Dendritic cell treated with granulocyte-macrophage colony-stimulating factor and Interleukin-4, amounts not matched to agents 40 ng/mL and 50 ng/mL, for 4 days (primary cell): ENCODE measurements at regions not wholly inside any gene's neighbourhood (a gene's known extent, or its start where the extent isn't known, plus 50 kb on each side); places are given as distances from the start of the nearest gene placed in this dataset.
A peak's percentile ranks its signal among the peaks of the same experiment; 100 is the strongest.

Experiments
- H3K27ac Mint-ChIP-seq: one replicate; pipeline ENCODE4 v1.8.0; 2022; ENCODE audit warnings: mild to moderate bottlenecking, mixed read lengths
- H3K27me3 Mint-ChIP-seq: one replicate; pipeline ENCODE4 v1.8.0; 2022; ENCODE audit warnings: mild to moderate bottlenecking, mixed read lengths
- H3K36me3 Mint-ChIP-seq: one replicate; pipeline ENCODE4 v1.8.0; 2022; ENCODE audit warnings: low read depth, mixed read lengths
- H3K4me1 Mint-ChIP-seq: one replicate; pipeline ENCODE4 v1.8.0; 2022; ENCODE audit warnings: low read depth, mixed read lengths
- H3K4me3 Mint-ChIP-seq: one replicate; pipeline ENCODE4 v1.8.0; 2022; ENCODE audit warnings: mild to moderate bottlenecking, moderate library complexity, mixed read lengths
- H3K9me3 Mint-ChIP-seq: one replicate; pipeline ENCODE4 v1.8.0; 2022; ENCODE audit warnings: mixed read lengths
- intact Hi-C: fragments of 100-400 bp; cut with micrococcal nuclease; formaldehyde crosslinking; loops from one replicate; pipeline ENCODE4 v1.15.0; 2022

DNA sequence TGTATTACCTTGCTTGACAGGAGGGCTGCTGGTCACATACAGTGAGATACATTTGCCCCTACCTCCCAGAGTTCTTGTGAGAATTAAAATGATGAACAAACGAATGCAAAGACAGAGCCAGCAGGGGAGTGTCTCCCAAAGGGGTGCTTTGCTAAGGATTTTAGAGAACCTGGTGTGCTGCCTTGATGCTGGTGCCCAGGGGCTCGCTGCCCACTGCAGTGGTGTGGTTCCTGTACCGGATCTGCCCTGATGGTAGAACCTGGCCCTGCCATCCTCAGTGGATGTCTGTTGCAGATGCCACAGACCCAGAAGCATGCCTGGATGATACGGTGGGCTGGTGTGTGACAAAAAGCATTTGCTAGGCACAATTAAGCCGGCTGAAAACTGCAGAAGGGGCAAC is 414.8 kb upstream of the HS6ST1 start:
- intact Hi-C loops: loop anchor here (10.0 kb wide), 1 partner anchor 409 kb away; no protein-coding TSS in a partner anchor
- no peak overlapping the region for H3K4me3 Mint-ChIP-seq
- no peaks in the 10 kb centered on the region for H3K36me3 Mint-ChIP-seq
- H3K4me1 Mint-ChIP-seq: peaks cover 44% of the 10 kb centered on the region
- peaks cover 8% of the 10 kb centered on the region for H3K9me3 Mint-ChIP-seq
- peaks cover 15% of the 10 kb centered on the region for H3K27me3 Mint-ChIP-seq
- H3K27ac Mint-ChIP-seq: no peak overlapping the region

DNA sequence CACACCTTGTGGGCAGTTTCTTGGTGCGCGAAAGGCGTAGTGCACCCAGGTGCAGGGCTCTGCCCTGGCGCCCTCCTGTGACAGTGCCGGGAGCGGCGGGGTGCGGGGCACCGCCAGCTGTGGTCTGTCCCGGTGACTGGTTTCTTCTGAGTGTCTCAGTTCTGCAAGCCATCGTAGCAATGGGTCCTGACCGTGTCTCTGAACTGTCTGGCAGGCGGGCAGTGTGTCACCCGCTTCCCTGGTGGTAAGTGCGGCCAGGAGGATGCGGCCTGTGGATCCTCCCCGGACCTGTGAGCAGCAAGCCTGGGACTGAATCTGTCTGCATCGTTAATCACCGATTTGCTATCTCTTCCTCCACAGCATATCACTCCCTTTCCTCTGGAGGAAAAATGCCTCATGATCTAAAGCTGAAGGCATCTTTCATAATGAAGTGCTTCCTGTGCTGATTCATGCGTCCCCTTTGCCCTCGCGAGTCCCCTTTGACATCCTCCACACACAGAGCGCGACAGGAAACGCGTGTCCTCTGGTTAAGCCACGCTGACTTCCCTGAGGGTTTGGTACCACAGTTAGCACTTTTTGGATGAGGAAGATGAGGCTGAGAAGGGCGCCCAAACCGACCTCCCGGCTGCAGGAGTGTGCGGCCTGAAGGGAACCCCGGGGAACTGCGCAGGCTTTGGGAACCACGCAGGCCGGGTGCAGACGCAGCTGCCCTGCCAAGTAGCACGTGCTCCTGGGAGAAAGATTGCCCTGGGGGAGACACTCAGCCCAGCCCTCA is 416.0 kb upstream of the HS6ST1 start:
- intact Hi-C loops: loop anchor here (10.0 kb wide), 1 partner anchor 410 kb away; no protein-coding TSS in a partner anchor
- peak overlapping the region; percentile 27 for H3K4me3 Mint-ChIP-seq

GRCh38 chr2:128735296-128735960 is 416.8 kb upstream of the HS6ST1 start:
- no peaks in the 10 kb centered on the region for H3K36me3 Mint-ChIP-seq
- H3K4me3 Mint-ChIP-seq: no peak overlapping the region
- intact Hi-C loops: loop anchor here (10.0 kb wide), 1 partner anchor 411 kb away; no protein-coding TSS in a partner anchor
- H3K27me3 Mint-ChIP-seq: peaks cover 15% of the 10 kb centered on the region
- no peaks in the 10 kb centered on the region for H3K9me3 Mint-ChIP-seq
- peaks cover 44% of the 10 kb centered on the region for H3K4me1 Mint-ChIP-seq
- H3K27ac Mint-ChIP-seq: peak overlapping the region; percentile 36

More for the DNA sequence above, 416.0 kb upstream of the HS6ST1 start:
- peaks cover 15% of the 10 kb centered on the region for H3K27me3 Mint-ChIP-seq
- H3K36me3 Mint-ChIP-seq: no peaks in the 10 kb centered on the region
- peak overlapping the region; percentile 36 for H3K27ac Mint-ChIP-seq
- peaks cover 44% of the 10 kb centered on the region for H3K4me1 Mint-ChIP-seq
- no peaks in the 10 kb centered on the region for H3K9me3 Mint-ChIP-seq

GRCh38 chr2:128736046-128736688 is 417.5 kb upstream of the HS6ST1 start:
- Mint-ChIP-seq H3K36me3 (no peaks in the 10 kb centered on the region), H3K4me1 (peaks cover 44% of the 10 kb centered on the region), H3K27ac (peak overlapping the region; percentile 62), H3K9me3 (no peaks in the 10 kb centered on the region), H3K4me3 (peak overlapping the region; percentile 74), H3K27me3 (peaks cover 15% of the 10 kb centered on the region)
- intact Hi-C loops: loop anchor here (1.0 to 10.0 kb wide), 2 partner anchors 411 to 1113 kb away; no protein-coding TSS in a partner anchor

DNA sequence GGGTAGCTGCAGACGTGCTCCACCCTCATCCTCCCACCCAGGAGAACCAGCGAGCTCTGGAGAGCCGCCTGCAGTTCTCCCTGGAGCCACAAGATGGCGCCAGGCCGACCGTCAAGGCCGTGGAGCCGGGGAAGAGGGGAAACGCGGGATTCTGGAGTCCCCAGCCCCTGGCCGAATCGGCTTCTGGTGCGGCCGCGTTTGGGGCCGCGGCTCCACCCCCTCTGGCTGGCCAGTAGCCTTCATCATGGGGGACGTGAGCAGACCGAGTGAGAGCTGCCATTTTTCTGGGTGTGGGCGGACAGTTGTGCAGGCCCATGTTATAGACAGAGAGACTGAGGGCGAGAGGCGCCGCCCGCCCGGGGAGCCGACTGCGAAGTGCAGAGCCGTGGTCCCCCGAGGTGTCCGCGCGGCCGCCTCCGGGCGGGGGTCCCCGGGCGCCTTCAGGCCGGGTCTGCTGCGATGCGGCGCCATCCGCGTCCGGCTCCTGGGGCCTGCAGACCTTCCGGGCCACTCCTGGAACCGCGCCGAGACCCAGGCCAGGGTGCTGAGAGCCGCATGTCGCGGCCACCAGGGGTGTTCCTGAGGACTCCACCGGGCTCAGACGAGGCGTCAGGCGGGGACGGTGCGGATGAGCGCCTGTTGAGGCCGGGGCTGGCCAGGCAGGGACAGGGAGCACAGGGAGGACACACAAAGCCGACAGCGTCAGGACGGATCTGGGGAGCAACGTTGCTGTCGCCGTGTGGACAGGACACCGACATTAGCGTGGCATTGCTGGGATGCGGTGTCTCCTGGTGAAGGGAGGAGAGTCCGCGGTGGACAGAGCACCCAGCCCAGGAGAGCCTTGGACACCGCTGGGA is 418.2 kb upstream of the HS6ST1 start:
- intact Hi-C loops: loop anchor here (1.0 to 10.0 kb wide), 2 partner anchors 412 to 1112 kb away; no protein-coding TSS in a partner anchor
- Mint-ChIP-seq H3K36me3 (no peaks in the 10 kb centered on the region), H3K4me1 (peaks cover 44% of the 10 kb centered on the region), H3K27me3 (peaks cover 17% of the 10 kb centered on the region), H3K27ac (peak overlapping the region; percentile 62), H3K9me3 (no peaks in the 10 kb centered on the region), H3K4me3 (peak overlapping the region; percentile 74)

DNA sequence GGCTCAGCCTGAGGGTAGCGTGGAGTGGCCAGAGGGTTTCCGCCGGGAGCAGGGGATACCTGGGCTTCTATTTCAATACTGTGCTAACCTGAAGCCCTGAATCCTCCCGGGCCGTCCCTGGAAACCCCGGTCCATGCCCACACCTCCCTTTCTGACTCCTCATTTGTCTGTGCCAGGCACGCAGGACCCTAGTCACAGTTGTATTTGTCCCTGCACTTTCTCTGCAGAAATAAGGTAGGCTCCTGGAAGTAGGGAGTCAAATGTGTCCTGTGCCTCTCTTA is 418.8 kb upstream of the HS6ST1 start:
- Mint-ChIP-seq H3K27me3 (peaks cover 17% of the 10 kb centered on the region), H3K27ac (no peak overlapping the region), H3K4me3 (no peak overlapping the region), H3K9me3 (no peaks in the 10 kb centered on the region), H3K36me3 (no peaks in the 10 kb centered on the region), H3K4me1 (peaks cover 42% of the 10 kb centered on the region)
- intact Hi-C loops: loop anchor here (10.0 kb wide), 1 partner anchor 413 kb away; no protein-coding TSS in a partner anchor

DNA sequence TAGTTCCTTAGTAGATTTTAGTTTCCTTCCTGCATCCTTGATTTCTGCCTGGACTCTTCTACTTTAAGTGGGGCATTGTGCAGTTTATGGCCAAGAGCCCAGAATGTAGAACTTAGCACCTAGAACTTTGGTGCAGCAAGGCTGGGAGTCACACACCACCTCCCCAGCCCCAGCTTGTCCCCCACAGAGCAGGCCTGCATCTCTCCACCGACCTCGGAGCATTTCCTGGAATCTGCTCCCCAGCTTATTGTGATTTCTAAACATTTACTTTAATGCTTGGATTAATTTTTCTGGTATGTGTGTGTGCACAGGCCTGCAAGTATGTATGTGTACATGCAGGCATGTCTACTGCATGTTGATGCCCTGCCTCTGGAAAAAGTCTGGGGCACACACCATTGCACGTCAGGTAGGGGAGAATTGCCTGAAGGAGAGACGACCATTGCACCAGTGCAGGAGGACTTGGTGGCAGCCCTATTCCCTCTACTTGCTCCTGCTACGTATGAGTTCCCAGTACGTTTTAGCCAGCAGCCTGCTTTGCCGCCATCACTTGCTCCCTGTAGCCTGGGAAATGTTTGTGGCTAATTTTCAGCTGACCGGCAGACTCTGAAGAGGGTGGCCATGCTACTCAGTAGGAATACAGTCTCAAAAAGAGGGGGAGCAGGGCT is 419.9 kb upstream of the HS6ST1 start:
- no peaks in the 10 kb centered on the region for H3K9me3 Mint-ChIP-seq
- no peak overlapping the region for H3K27ac Mint-ChIP-seq
- H3K27me3 Mint-ChIP-seq: peaks cover 17% of the 10 kb centered on the region
- intact Hi-C loops: loop anchor here (10.0 kb wide), 1 partner anchor 414 kb away; no protein-coding TSS in a partner anchor
- no peak overlapping the region for H3K4me3 Mint-ChIP-seq
- H3K36me3 Mint-ChIP-seq: no peaks in the 10 kb centered on the region
- peaks cover 31% of the 10 kb centered on the region for H3K4me1 Mint-ChIP-seq

- no peak overlapping the region for H3K4me3 Mint-ChIP-seq
- intact Hi-C loops: no loop called here
- no peak overlapping the region for H3K27ac Mint-ChIP-seq
- peaks cover 4% of the 10 kb centered on the region for H3K27me3 Mint-ChIP-seq
- H3K4me1 Mint-ChIP-seq: no peaks in the 10 kb centered on the region
- H3K36me3 Mint-ChIP-seq: no peaks in the 10 kb centered on the region
- no peaks in the 10 kb centered on the region for H3K9me3 Mint-ChIP-seq
These were observed 423.8 kb upstream of the HS6ST1 start for GRCh38 chr2:128742467-128742866.

- Mint-ChIP-seq H3K27me3 (peaks cover 2% of the 10 kb centered on the region), H3K36me3 (no peaks in the 10 kb centered on the region), H3K27ac (no peak overlapping the region), H3K4me1 (no peaks in the 10 kb centered on the region), H3K4me3 (no peak overlapping the region), H3K9me3 (no peaks in the 10 kb centered on the region)
- intact Hi-C loops: no loop called here
These were observed 427.3 kb upstream of the HS6ST1 start for GRCh38 chr2:128745946-128746345.

- Mint-ChIP-seq H3K27me3 (peaks cover 2% of the 10 kb centered on the region), H3K4me3 (no peak overlapping the region), H3K27ac (no peak overlapping the region), H3K4me1 (no peaks in the 10 kb centered on the region), H3K9me3 (no peaks in the 10 kb centered on the region), H3K36me3 (no peaks in the 10 kb centered on the region)
- intact Hi-C loops: no loop called here
These were observed 427.7 kb upstream of the HS6ST1 start for GRCh38 chr2:128746356-128746755.

DNA sequence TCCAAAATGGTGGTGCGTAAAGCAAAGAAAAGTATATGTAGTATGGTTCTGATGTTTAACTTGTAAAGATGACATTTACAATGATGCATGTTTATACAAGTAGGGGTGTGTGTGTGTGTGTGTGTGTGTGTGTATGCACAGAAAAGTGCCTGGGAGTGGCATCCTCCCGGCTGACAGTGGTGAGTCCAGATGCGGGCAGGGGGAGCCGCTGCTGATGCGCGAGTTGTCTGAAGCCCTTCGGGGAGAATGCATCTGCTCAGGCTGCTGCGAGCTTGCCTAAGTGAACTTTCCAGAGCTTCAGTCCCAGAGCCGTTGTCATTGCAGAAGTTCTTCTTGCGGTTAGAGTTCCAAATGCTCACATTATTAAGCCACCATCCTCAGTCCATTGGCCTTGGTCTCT is 429.7 kb upstream of the HS6ST1 start:
- H3K9me3 Mint-ChIP-seq: no peaks in the 10 kb centered on the region

DNA sequence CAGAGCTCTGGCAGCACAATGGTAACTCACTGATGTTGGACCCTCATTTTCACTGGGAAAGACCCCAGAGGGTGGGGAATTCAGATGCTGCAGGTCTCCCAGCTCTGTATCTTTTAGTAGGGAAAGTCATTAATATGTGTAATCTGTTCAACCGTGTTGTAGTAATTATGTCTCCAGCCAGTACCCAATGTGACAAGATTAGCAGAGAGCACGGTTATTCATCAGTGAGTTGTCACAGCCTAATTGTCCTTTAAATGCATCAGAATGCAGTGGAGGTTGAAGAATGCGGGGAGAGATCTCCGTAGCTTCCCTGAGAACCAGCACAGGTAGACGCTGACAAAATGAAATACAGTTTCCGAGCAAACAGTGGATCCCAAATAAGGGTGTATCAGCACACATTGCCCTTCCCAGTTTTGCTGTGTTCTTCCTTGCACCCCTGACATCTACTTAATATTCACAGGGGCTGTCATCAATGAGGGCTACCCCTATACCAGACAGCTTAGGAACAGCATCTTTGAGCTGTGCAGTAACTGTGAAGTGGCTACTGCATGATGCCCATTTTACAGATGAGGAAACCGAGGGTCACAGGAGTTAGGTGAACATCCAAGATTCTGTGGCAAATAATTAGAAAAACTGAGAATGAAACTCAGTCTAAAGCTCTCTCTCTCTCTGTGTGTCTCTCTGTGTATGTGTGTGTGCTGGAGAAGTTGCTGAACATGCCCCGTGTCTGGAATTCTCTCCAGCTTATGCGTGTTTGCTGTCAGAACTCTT is 430.4 kb upstream of the HS6ST1 start:
- intact Hi-C loops: no loop called here
- Mint-ChIP-seq H3K27ac (no peak overlapping the region), H3K4me3 (no peak overlapping the region), H3K4me1 (peaks cover 16% of the 10 kb centered on the region), H3K36me3 (no peaks in the 10 kb centered on the region), H3K27me3 (peaks cover 6% of the 10 kb centered on the region), H3K9me3 (no peaks in the 10 kb centered on the region)

More for the DNA sequence above, 429.7 kb upstream of the HS6ST1 start:
- H3K4me1 Mint-ChIP-seq: peaks cover 11% of the 10 kb centered on the region
- H3K27ac Mint-ChIP-seq: no peak overlapping the region
- no peak overlapping the region for H3K4me3 Mint-ChIP-seq
- intact Hi-C loops: no loop called here
- H3K27me3 Mint-ChIP-seq: peaks cover 6% of the 10 kb centered on the region
- H3K36me3 Mint-ChIP-seq: no peaks in the 10 kb centered on the region
